GM18502 (cell line): ENCODE measurements at regions not wholly inside any gene's neighbourhood (a gene's known extent, or its start where the extent isn't known, plus 50 kb on each side); places are given as distances from the start of the nearest gene placed in this dataset.
"Not testable (repeated sequence)": the region's sequence is repeated elsewhere in the genome, so short reads cannot be mapped to it uniquely, and the experiment has no call there.

Experiments
- ATAC-seq: cut with Tn5 transposase; IDR thresholded peaks from one replicate; pipeline ENCODE4 v1.9.1; 2021; ENCODE audit warnings: mild to moderate bottlenecking; ENCODE audit not compliant: unreplicated experiment, poor library complexity

GRCh38 chr11:37184326-37184725 lies 586.3 kb upstream of the RAG2 start:
- ATAC-seq: no peak

GRCh38 chr11:37182031-37182430 lies 584.0 kb upstream of the RAG2 start:
- no peak for ATAC-seq

- ATAC-seq: no peak
These were observed 579.7 kb upstream of the RAG2 start for GRCh38 chr11:37177721-37178120.

- no peak for ATAC-seq
These were observed 573.4 kb upstream of the RAG2 start for GRCh38 chr11:37171451-37171850.

GRCh38 chr11:37170311-37170710 lies 572.3 kb upstream of the RAG2 start:
- ATAC-seq: no peak

- not testable (repeated sequence) for ATAC-seq
These were observed 547.4 kb upstream of the RAG2 start for GRCh38 chr11:37145434-37145833.

- no peak for ATAC-seq
These were observed 544.6 kb upstream of the RAG2 start for GRCh38 chr11:37142591-37142990.

- ATAC-seq: no peak
These were observed 543.7 kb upstream of the RAG2 start for GRCh38 chr11:37141707-37142106.

- not testable (repeated sequence) for ATAC-seq
These were observed 537.6 kb upstream of the RAG2 start for GRCh38 chr11:37135606-37136005.

GRCh38 chr11:37134637-37135036 lies 536.6 kb upstream of the RAG2 start:
- no peak for ATAC-seq

GRCh38 chr11:37124384-37124783 lies 526.3 kb upstream of the RAG2 start:
- ATAC-seq: no peak

- ATAC-seq: no peak
These were observed 517.9 kb upstream of the RAG2 start for GRCh38 chr11:37115963-37116362.

GRCh38 chr11:37110385-37110784 lies 512.3 kb upstream of the RAG2 start:
- no peak for ATAC-seq

- no peak for ATAC-seq
These were observed 511.2 kb upstream of the RAG2 start for GRCh38 chr11:37109286-37109585.

GRCh38 chr11:37108436-37109285 lies 510.6 kb upstream of the RAG2 start:
- ATAC-seq: no peak

- no peak for ATAC-seq
These were observed 509.8 kb upstream of the RAG2 start for GRCh38 chr11:37107831-37108230.

GRCh38 chr11:37107415-37107814 lies 509.4 kb upstream of the RAG2 start:
- ATAC-seq: no peak

GRCh38 chr11:37105427-37105826 lies 507.4 kb upstream of the RAG2 start:
- ATAC-seq: no peak

- no peak for ATAC-seq
These were observed 506.3 kb upstream of the RAG2 start for GRCh38 chr11:37104380-37104779.

- no peak for ATAC-seq
These were observed 502.0 kb upstream of the RAG2 start for GRCh38 chr11:37100008-37100407.

GRCh38 chr11:37092487-37092886 lies 494.5 kb upstream of the RAG2 start:
- no peak for ATAC-seq

- ATAC-seq: no peak
These were observed 491.4 kb upstream of the RAG2 start for GRCh38 chr11:37089439-37089838.

GRCh38 chr11:37088573-37088910 lies 490.5 kb upstream of the RAG2 start:
- no peak for ATAC-seq
